H1 (cell line): ENCODE measurements at regions not wholly inside any gene's neighbourhood (a gene's known extent, or its start where the extent isn't known, plus 50 kb on each side); places are given as distances from the start of the nearest gene placed in this dataset.

Experiments used
- CBX8 ChIP-seq: fragments of 300-800, 300-1000 bp; sonication (generic); IDR thresholded peaks from 2 replicates; pipeline ENCODE4 v1.7.1; 2016; ENCODE audit warnings: low read depth, low read length, borderline replicate concordance
- CHD2 ChIP-seq: IDR thresholded peaks from 2 replicates; pipeline ENCODE4 v1.6.1; 2012; ENCODE audit warnings: low read length, improper control_type of control experiment
- CTCF ChIP-seq, 3 experiments: IDR thresholded peaks; 1 replicate in 2 of 3; 2 replicates in 1 of 3; pipeline versions ENCODE4 v1.5.1 to v1.6.1; 2011; ENCODE audit warnings: low read length in 3 of 3, mild to moderate bottlenecking in 3 of 3, inconsistent platforms in 2 of 3, low read depth in 1 of 3, moderate library complexity in 1 of 3; ENCODE audit not compliant: insufficient read depth in 1 of 3; ENCODE audit errors: control extremely low read depth in 1 of 3
- EP300 ChIP-seq, 2 experiments: IDR thresholded peaks; 1 replicate in 1 of 2; 2 replicates in 1 of 2; pipeline ENCODE4 v1.6.1; 2011 to 2012; ENCODE audit warnings: low read depth in 2 of 2, low read length in 2 of 2, mild to moderate bottlenecking in 2 of 2, borderline replicate concordance in 1 of 2, inconsistent platforms in 1 of 2, moderate library complexity in 1 of 2
- JUND ChIP-seq: IDR thresholded peaks from 2 replicates; pipeline ENCODE4 v1.6.1; 2011; ENCODE audit warnings: mild to moderate bottlenecking, improper control_type of control experiment, low read length
- PHF8 ChIP-seq: fragments of 200-600 bp; sonication (generic); conservative IDR thresholded peaks from 2 replicates; pipeline ENCODE4 v1.7.1; 2012; ENCODE audit warnings: low read depth, mild to moderate bottlenecking, inconsistent platforms, low read length, moderate library complexity
- POLR2A ChIP-seq, 2 experiments: IDR thresholded peaks; 1 replicate in 1 of 2; 2 replicates in 1 of 2; pipeline ENCODE4 v1.6.1; 2011; ENCODE audit warnings: low read depth in 2 of 2, low read length in 2 of 2, mild to moderate bottlenecking in 2 of 2; ENCODE audit errors: control extremely low read depth in 1 of 2
- SAP30 ChIP-seq: fragments of 300-600 bp; sonication (generic); IDR thresholded peaks from 2 replicates; pipeline ENCODE4 v1.7.1; 2012; ENCODE audit warnings: low read length, moderate library complexity, mild to moderate bottlenecking, inconsistent platforms; ENCODE audit not compliant: insufficient read depth, insufficient replicate concordance
- SP2 ChIP-seq: IDR thresholded peaks from 2 replicates; pipeline ENCODE4 v1.6.1; 2012; ENCODE audit warnings: mild to moderate bottlenecking, low read length, inconsistent platforms

GRCh38 chr6:164014346-164015087 is 600.0 kb downstream of the QKI start:
- TF ChIP-seq SAP30 (no peak), CBX8 (no peak), POLR2A (IDR thresholded peaks at IDR 0.05; ENCODE audit: control extremely low read depth in 1 of 2, low read depth in 2 of 2, low read length in 2 of 2) (no peak), CTCF (IDR thresholded peaks at IDR 0.05; ENCODE audit: control extremely low read depth in 1 of 3, insufficient read depth in 1 of 3, low read depth in 1 of 3, low read length in 3 of 3) (no peak), CHD2 (no peak), PHF8 (no peak), JUND (no peak), EP300 (IDR thresholded peaks at IDR 0.05; ENCODE audit: borderline replicate concordance in 1 of 2, low read depth in 2 of 2, low read length in 2 of 2) (no peak), SP2 (no peak)
